ENCODE measurements at regions not wholly inside any gene's neighbourhood (a gene's known extent, or its start where the extent isn't known, plus 50 kb on each side); places are given as distances from the start of the nearest gene placed in this dataset.

DNA sequence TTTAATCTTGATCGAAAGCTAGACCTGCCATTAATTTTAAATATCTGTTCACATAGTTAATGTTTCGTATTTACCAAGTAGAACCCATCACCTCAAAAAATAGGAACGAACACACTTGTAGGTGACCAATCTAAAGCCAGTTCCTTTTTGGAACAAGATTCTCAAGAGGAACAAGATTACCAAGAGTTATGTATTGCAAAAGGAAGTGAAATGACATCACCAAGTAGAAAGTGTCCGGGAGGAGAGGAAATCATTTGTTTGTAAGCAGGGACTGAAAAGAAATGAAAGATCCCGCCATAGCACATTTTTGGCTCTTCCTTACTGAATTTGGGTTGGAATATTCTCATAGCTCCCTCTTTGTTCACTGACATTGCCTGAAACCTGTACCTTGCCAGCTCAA lies 1200.5 kb downstream of the SORCS1 start:
- in situ Hi-C loops (cut with MboI; ENCODE audit: low sequenced_read_pairs) (no loop called here), intact Hi-C loops (cut with micrococcal nuclease) (no loop called here), dilution Hi-C loops (cut with HindIII; ENCODE audit: low sequenced_read_pairs, unreplicated experiment) (no loop called here)
- WGBS, 2 experiments (ENCODE audit: extremely low coverage in 2 of 2, insufficient read length in 1 of 2): no CpG with 5 or more reads among the region's 5 CpGs
- ATAC-seq (ENCODE audit: low read depth) (no peak), DNase-seq (no peak)
- Histone ChIP-seq H3K79me1 (ENCODE audit: low read depth in 1 of 2, low read length in 2 of 2) (no peaks in the 10 kb centered on the region), H3K27me3 (ENCODE audit: control insufficient read depth, insufficient read depth, low read length) (no peaks in the 10 kb centered on the region), H3K4ac (ENCODE audit: low read depth, low read length) (no peak overlapping the region), H3K4me1 (ENCODE audit: control insufficient read depth, insufficient read depth, low read length) (no peaks in the 10 kb centered on the region), H4K8ac (ENCODE audit: low read depth in 2 of 2, low read length in 2 of 2) (no peak overlapping the region), H2AK9ac (replicated peaks; ENCODE audit: low read depth, low read length, poor library complexity) (no peak overlapping the region), H3K4me2 (ENCODE audit: low read depth, low read length) (no peak overlapping the region), H2BK5ac (ENCODE audit: low read depth, low read length, poor library complexity, severe bottlenecking) (no peak overlapping the region), H2BK20ac (ENCODE audit: low read depth, low read length) (no peak overlapping the region), H2BK15ac (ENCODE audit: low read depth, low read length) (no peak overlapping the region), H3K27ac (ENCODE audit: insufficient read depth, low read length) (no peak overlapping the region), H4K5ac (ENCODE audit: low read depth, low read length) (no peak overlapping the region), H3K56ac (ENCODE audit: extremely low read depth, insufficient read depth, low read length) (no peak overlapping the region), H3K18ac (ENCODE audit: low read depth, low read length) (no peak overlapping the region), H4K20me1 (ENCODE audit: insufficient read depth, low read length) (no peaks in the 10 kb centered on the region), H2AFZ (replicated peaks; ENCODE audit: low read length, poor library complexity) (no peak overlapping the region), H3K14ac (replicated peaks; ENCODE audit: low read depth, low read length) (no peak overlapping the region), H4K91ac (ENCODE audit: insufficient read depth, low read depth, low read length) (no peak overlapping the region), H2AK5ac (ENCODE audit: low read depth, low read length) (no peak overlapping the region), H3K23ac (ENCODE audit: low read depth, low read length) (no peak overlapping the region), H3K9me3 (ENCODE audit: control insufficient read depth, insufficient read depth, low read length) (0 out of 2 replicates have a peak, but pooled peaks cover 2% of the 10 kb centered on the region), H2BK120ac (ENCODE audit: low read depth, low read length) (no peak overlapping the region), H3K9me1 (ENCODE audit: insufficient read depth, low read length) (no peaks in the 10 kb centered on the region), H3K36me3 (ENCODE audit: control insufficient read depth, insufficient read depth, low read length) (no peaks in the 10 kb centered on the region), H3K9ac (ENCODE audit: low read depth, low read length) (no peak overlapping the region), H3K4me3 (ENCODE audit: insufficient read depth, low read depth, low read length) (no peak overlapping the region)
- ChIA-PET POLR2A (ENCODE audit: unreplicated experiment) (no interaction called here), CTCF (no interaction called here)
- BruUV-seq (replicated peaks): no TSS peak
- TF ChIP-seq MXI1 (IDR thresholded peaks at IDR 0.05; ENCODE audit: borderline replicate concordance, low read depth, low read length) (no peak), FOS (IDR thresholded peaks at IDR 0.05; ENCODE audit: low read depth, low read length) (no peak), RFX5 (IDR thresholded peaks at IDR 0.05; ENCODE audit: low read depth, low read length) (no peak), CHD1 (IDR thresholded peaks at IDR 0.05; ENCODE audit: low read depth, low read length) (no peak), USF2 (IDR thresholded peaks at IDR 0.05; ENCODE audit: low read depth, low read length) (no peak), RCOR1 (IDR thresholded peaks at IDR 0.05; ENCODE audit: insufficient replicate concordance, low read length) (no peak)
